ENCODE measurements at regions not wholly inside any gene's neighbourhood (a gene's known extent, or its start where the extent isn't known, plus 50 kb on each side); places are given as distances from the start of the nearest gene placed in this dataset.
"Not testable (repeated sequence)": the region's sequence is repeated elsewhere in the genome, so short reads cannot be mapped to it uniquely, and the experiment has no call there.

GRCh38 chr2:125652280-125652679, 1003.7 kb upstream of the GYPC start:
- TF ChIP-seq POLR2AphosphoS5 (IDR thresholded peaks at IDR 0.05) (no peak), EP300 (IDR thresholded peaks at IDR 0.05) (no peak), POLR2A (IDR thresholded peaks at IDR 0.05) (no peak)
- TF ChIP-seq, protein P1, sequence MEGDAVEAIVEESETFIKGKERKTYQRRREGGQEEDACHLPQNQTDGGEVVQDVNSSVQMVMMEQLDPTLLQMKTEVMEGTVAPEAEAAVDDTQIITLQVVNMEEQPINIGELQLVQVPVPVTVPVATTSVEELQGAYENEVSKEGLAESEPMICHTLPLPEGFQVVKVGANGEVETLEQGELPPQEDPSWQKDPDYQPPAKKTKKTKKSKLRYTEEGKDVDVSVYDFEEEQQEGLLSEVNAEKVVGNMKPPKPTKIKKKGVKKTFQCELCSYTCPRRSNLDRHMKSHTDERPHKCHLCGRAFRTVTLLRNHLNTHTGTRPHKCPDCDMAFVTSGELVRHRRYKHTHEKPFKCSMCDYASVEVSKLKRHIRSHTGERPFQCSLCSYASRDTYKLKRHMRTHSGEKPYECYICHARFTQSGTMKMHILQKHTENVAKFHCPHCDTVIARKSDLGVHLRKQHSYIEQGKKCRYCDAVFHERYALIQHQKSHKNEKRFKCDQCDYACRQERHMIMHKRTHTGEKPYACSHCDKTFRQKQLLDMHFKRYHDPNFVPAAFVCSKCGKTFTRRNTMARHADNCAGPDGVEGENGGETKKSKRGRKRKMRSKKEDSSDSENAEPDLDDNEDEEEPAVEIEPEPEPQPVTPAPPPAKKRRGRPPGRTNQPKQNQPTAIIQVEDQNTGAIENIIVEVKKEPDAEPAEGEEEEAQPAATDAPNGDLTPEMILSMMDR (IDR thresholded peaks at IDR 0.05): no peak
- DNase-seq: no peak

GRCh38 chr2:125654226-125654625, 1001.7 kb upstream of the GYPC start:
- Histone ChIP-seq H3K4me3 (no peak overlapping the region), H3K27ac (no peak overlapping the region), H3K27me3 (no peaks in the 10 kb centered on the region), H3K9me3 (no peaks in the 10 kb centered on the region), H3K4me1 (no peaks in the 10 kb centered on the region), H3K36me3 (no peaks in the 10 kb centered on the region)
- intact Hi-C loops (cut with DNase I; ENCODE audit: low total_unique reads): no loop called here
- 15 to 40% (median 30%) methylated on average over 1 of the region's 1 CpG for WGBS, 5 donors
- TF ChIP-seq POLR2AphosphoS5 (IDR thresholded peaks at IDR 0.05) (no peak), POLR2A (IDR thresholded peaks at IDR 0.05) (no peak), EP300 (IDR thresholded peaks at IDR 0.05) (no peak)
- TF ChIP-seq, protein P1 (IDR thresholded peaks at IDR 0.05): no peak
- no peak for DNase-seq

More at GRCh38 chr2:125652280-125652679, 1003.7 kb upstream of the GYPC start:
- WGBS, 5 donors: 65 to 81% (median 68%) methylated on average over 3 of the region's 3 CpGs
- no peaks in the 10 kb centered on the region for H3K36me3 ChIP-seq
- no peaks in the 10 kb centered on the region for H3K4me1 ChIP-seq
- no peak overlapping the region for H3K27ac ChIP-seq
- H3K27me3 ChIP-seq: no peaks in the 10 kb centered on the region
- H3K4me3 ChIP-seq: no peak overlapping the region
- intact Hi-C loops (cut with DNase I; ENCODE audit: low total_unique reads): no loop called here
- H3K9me3 ChIP-seq: no peaks in the 10 kb centered on the region

DNA sequence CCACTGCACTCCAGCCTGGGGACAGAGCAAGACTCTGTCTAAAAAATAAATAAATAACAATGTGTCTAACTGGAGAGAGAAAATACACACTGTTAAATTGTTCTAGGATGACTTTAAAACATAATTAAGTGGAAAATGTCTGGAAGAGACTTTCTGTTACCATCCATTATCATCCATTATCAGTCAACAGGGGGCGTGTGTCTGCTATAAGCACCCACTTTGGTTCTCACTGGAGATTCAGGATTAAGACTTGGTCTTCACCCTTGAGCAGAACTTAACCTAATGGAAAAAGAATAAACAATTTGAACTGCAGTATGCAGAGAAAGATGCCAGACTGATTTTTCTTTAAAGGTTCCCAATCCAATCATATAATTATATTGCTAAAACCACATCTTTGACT, 999.8 kb upstream of the GYPC start:
- no peak overlapping the region for H3K4me3 ChIP-seq
- no peaks in the 10 kb centered on the region for H3K4me1 ChIP-seq
- H3K27ac ChIP-seq: no peak overlapping the region
- TF ChIP-seq, protein P1 (IDR thresholded peaks at IDR 0.05): no peak
- TF ChIP-seq POLR2AphosphoS5 (IDR thresholded peaks at IDR 0.05) (no peak), EP300 (IDR thresholded peaks at IDR 0.05) (no peak), POLR2A (IDR thresholded peaks at IDR 0.05) (no peak)
- H3K27me3 ChIP-seq: no peaks in the 10 kb centered on the region
- no peaks in the 10 kb centered on the region for H3K36me3 ChIP-seq
- H3K9me3 ChIP-seq: peaks cover 0 to 10% (median 4%) of the 10 kb centered on the region in 4 donors
- intact Hi-C loops (cut with DNase I; ENCODE audit: low total_unique reads): no loop called here
- WGBS, 5 donors: 24 to 48% (median 34%) methylated on average over 1 of the region's 1 CpG
- no peak for DNase-seq

DNA sequence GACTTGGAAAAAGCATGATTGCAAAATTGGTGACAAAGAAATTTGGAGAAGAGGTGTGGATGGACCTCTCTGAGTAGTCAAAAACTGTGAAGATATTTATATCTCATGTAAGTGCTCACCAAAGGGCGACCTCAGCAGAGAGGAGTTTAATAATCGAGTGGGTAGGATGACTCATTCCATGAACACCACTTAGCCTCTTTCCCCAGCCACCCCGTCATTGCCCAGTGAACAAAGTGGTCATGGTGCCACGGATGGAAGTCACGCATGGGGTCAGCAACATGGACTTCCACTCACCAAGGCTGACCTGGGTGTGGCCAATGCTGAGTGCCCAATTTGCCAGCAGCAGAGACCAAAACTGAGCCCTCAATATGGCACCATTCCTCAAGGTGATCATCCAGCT, 997.4 kb upstream of the GYPC start:
- intact Hi-C loops (cut with DNase I; ENCODE audit: low total_unique reads): no loop called here
- Histone ChIP-seq H3K27me3 (no peaks in the 10 kb centered on the region), H3K4me3 (no peak overlapping the region), H3K36me3 (no peaks in the 10 kb centered on the region), H3K27ac (no peak overlapping the region), H3K9me3 (peaks cover 0 to 17% (median 4%) of the 10 kb centered on the region in 4 donors), H3K4me1 (no peaks in the 10 kb centered on the region)
- WGBS, 5 donors: 75 to 90% (median 84%) methylated on average over 5 of the region's 5 CpGs
- no peak for DNase-seq
- TF ChIP-seq, protein P1 (IDR thresholded peaks at IDR 0.05): no peak
- no peak for TF ChIP-seq EP300 (IDR thresholded peaks at IDR 0.05)
- no peak for TF ChIP-seq POLR2A (IDR thresholded peaks at IDR 0.05)
- no peak for TF ChIP-seq POLR2AphosphoS5 (IDR thresholded peaks at IDR 0.05)

GRCh38 chr2:125660369-125660768, 995.6 kb upstream of the GYPC start:
- DNase-seq; H3K27me3 ChIP-seq; H3K36me3 ChIP-seq; H3K4me1 ChIP-seq; H3K27ac ChIP-seq; intact Hi-C loops (cut with DNase I; ENCODE audit: low total_unique reads); H3K4me3 ChIP-seq: not testable (repeated sequence)
- peaks cover 0 to 17% (median 4%) of the 10 kb centered on the region in 4 donors for H3K9me3 ChIP-seq
- 25 to 54% (median 39%) methylated on average over 1 of the region's 1 CpG for WGBS, 5 donors

All from stomach (tissue), 8 donors.